Hepatocyte (in vitro differentiated cells): ENCODE measurements at regions not wholly inside any gene's neighbourhood (a gene's known extent, or its start where the extent isn't known, plus 50 kb on each side); places are given as distances from the start of the nearest gene placed in this dataset.
A peak's percentile ranks its signal among the peaks of the same experiment; 100 is the strongest.

Experiments used
- DNase-seq: peaks from one replicate; pipeline ENCODE4 v3.0.0-alpha.2; 2016; ENCODE audit warnings: low spot score
- H2AFZ ChIP-seq: fragments of 200-600 bp; sonication (generic); 2 replicates; pipeline ENCODE4 v1.6.0; 2016; ENCODE audit warnings: antibody characterized with exemption, mild to moderate bottlenecking
- H3K27ac ChIP-seq: fragments of 200-600 bp; sonication (generic); 2 replicates; pipeline ENCODE4 v1.5.1; 2016; ENCODE audit warnings: mild to moderate bottlenecking
- H3K27me3 ChIP-seq: fragments of 200-600 bp; sonication (generic); 2 replicates; pipeline ENCODE4 v1.6.1; 2016
- H3K36me3 ChIP-seq: fragments of 200-600 bp; sonication (generic); replicated peaks from 2 replicates; pipeline ENCODE4 v1.5.1; 2016; ENCODE audit warnings: low read depth; ENCODE audit not compliant: insufficient read depth
- H3K4me1 ChIP-seq: fragments of 200-600 bp; sonication (generic); 2 replicates; pipeline ENCODE4 v1.5.1; 2016; ENCODE audit warnings: mild to moderate bottlenecking, moderate library complexity; ENCODE audit not compliant: insufficient read depth
- H3K4me2 ChIP-seq: fragments of 200-600 bp; sonication (generic); 2 replicates; pipeline ENCODE4 v1.6.0; 2016
- H3K4me3 ChIP-seq: fragments of 200-600 bp; sonication (generic); 2 replicates; pipeline ENCODE4 v1.5.1; 2016; ENCODE audit warnings: mild to moderate bottlenecking
- H3K79me2 ChIP-seq: fragments of 200-600 bp; sonication (generic); 2 replicates; pipeline ENCODE4 v1.6.0; 2017; ENCODE audit warnings: mild to moderate bottlenecking
- H3K9me2 ChIP-seq: fragments of 200-600 bp; sonication (generic); replicated peaks from 2 replicates; pipeline ENCODE4 v1.6.0; 2017; ENCODE audit warnings: mild to moderate bottlenecking; ENCODE audit not compliant: insufficient read depth
- H3K9me3 ChIP-seq: fragments of 200-600 bp; sonication (generic); 2 replicates; pipeline ENCODE4 v1.5.1; 2016; ENCODE audit warnings: low read depth, mild to moderate bottlenecking
- H4K20me1 ChIP-seq: fragments of 200-600 bp; sonication (generic); 2 replicates; pipeline ENCODE4 v1.6.0; 2016; ENCODE audit warnings: mild to moderate bottlenecking; ENCODE audit not compliant: insufficient read depth, poor library complexity, severe bottlenecking
- CTCF ChIP-seq: fragments of 200-600 bp; sonication (generic); IDR thresholded peaks from 2 replicates; pipeline ENCODE4 v1.5.1; 2016; ENCODE audit warnings: antibody characterized with exemption, mild to moderate bottlenecking; ENCODE audit not compliant: poor library complexity
- EZH2 ChIP-seq: fragments of 200-600 bp; sonication (generic); IDR thresholded peaks from 2 replicates; pipeline ENCODE4 v1.6.1; 2016; ENCODE audit warnings: antibody characterized with exemption, mild to moderate bottlenecking, borderline replicate concordance
- EZH2phosphoT487 ChIP-seq: fragments of 200-600 bp; sonication (generic); IDR thresholded peaks from one replicate; pipeline ENCODE4 v1.6.1; 2018; ENCODE audit warnings: antibody characterized with exemption, mild to moderate bottlenecking, low read depth, moderate library complexity; ENCODE audit not compliant: unreplicated experiment, severe bottlenecking
- WGBS: methylation state at CpG from one replicate; pipeline ENCODE4 v1.1.6; 2016; ENCODE audit warnings: low lambda C conversion rate; ENCODE audit errors: missing lambda C conversion rate; 5-methylcytosine and 5-hydroxymethylcytosine counted together

GRCh38 chr18:55838841-55839240, 250.8 kb upstream of the TCF4 start:
- H3K9me2 ChIP-seq: no peaks in the 10 kb centered on the region
- H3K4me3 ChIP-seq: no peak overlapping the region
- no peaks in the 10 kb centered on the region for H3K79me2 ChIP-seq
- H4K20me1 ChIP-seq: no peaks in the 10 kb centered on the region
- no peak overlapping the region for H3K27ac ChIP-seq
- DNase-seq: no peak
- H3K36me3 ChIP-seq: no peaks in the 10 kb centered on the region
- no peak overlapping the region for H2AFZ ChIP-seq
- H3K4me2 ChIP-seq: no peak overlapping the region
- H3K4me1 ChIP-seq: no peaks in the 10 kb centered on the region
- H3K9me3 ChIP-seq: no peaks in the 10 kb centered on the region
- WGBS: 94% methylated on average over 3 of the region's 3 CpGs
- TF ChIP-seq CTCF (no peak), EZH2 (no peak), EZH2phosphoT487 (no peak)
- H3K27me3 ChIP-seq: no peaks in the 10 kb centered on the region

- no peak for TF ChIP-seq EZH2
- TF ChIP-seq EZH2phosphoT487: no peak
- WGBS: 73% methylated on average over 6 of the region's 6 CpGs
- Histone ChIP-seq H3K9me3 (no peaks in the 10 kb centered on the region), H3K4me3 (no peak overlapping the region), H3K9me2 (no peaks in the 10 kb centered on the region), H4K20me1 (no peaks in the 10 kb centered on the region), H3K79me2 (no peaks in the 10 kb centered on the region), H3K27me3 (no peaks in the 10 kb centered on the region), H3K4me1 (no peaks in the 10 kb centered on the region), H3K4me2 (no peak overlapping the region), H3K27ac (no peak overlapping the region), H2AFZ (no peak overlapping the region), H3K36me3 (no peaks in the 10 kb centered on the region)
- DNase-seq: no peak
Measured at GRCh38 chr18:55838319-55838718, 250.3 kb upstream of the TCF4 start.

GRCh38 chr18:55833543-55833942, 245.6 kb upstream of the TCF4 start:
- Histone ChIP-seq H3K9me2 (no peaks in the 10 kb centered on the region), H4K20me1 (no peaks in the 10 kb centered on the region), H3K36me3 (no peaks in the 10 kb centered on the region), H2AFZ (no peak overlapping the region), H3K4me1 (no peaks in the 10 kb centered on the region), H3K4me3 (no peak overlapping the region), H3K27me3 (no peaks in the 10 kb centered on the region), H3K27ac (no peak overlapping the region), H3K79me2 (no peaks in the 10 kb centered on the region), H3K9me3 (no peaks in the 10 kb centered on the region), H3K4me2 (no peak overlapping the region)
- peak; percentile 60 for DNase-seq
- WGBS: 71% methylated on average over 4 of the region's 4 CpGs
- TF ChIP-seq EZH2 (no peak), CTCF (no peak), EZH2phosphoT487 (no peak)

- H3K4me2 ChIP-seq: no peak overlapping the region
- H3K27ac ChIP-seq: no peak overlapping the region
- H3K9me3 ChIP-seq: no peaks in the 10 kb centered on the region
- no peaks in the 10 kb centered on the region for H3K4me1 ChIP-seq
- no peaks in the 10 kb centered on the region for H3K27me3 ChIP-seq
- H3K4me3 ChIP-seq: no peak overlapping the region
- DNase-seq: no peak
- 93% methylated on average over 10 of the region's 10 CpGs for WGBS
- no peaks in the 10 kb centered on the region for H3K9me2 ChIP-seq
- no peaks in the 10 kb centered on the region for H3K36me3 ChIP-seq
- H3K79me2 ChIP-seq: no peaks in the 10 kb centered on the region
- no peaks in the 10 kb centered on the region for H4K20me1 ChIP-seq
- TF ChIP-seq CTCF: no peak
- no peak for TF ChIP-seq EZH2
- TF ChIP-seq EZH2phosphoT487: no peak
- no peak overlapping the region for H2AFZ ChIP-seq
Measured at GRCh38 chr18:55830544-55830943, 242.6 kb upstream of the TCF4 start.
